GM12865 (cell line): ENCODE measurements at regions not wholly inside any gene's neighbourhood (a gene's known extent, or its start where the extent isn't known, plus 50 kb on each side); places are given as distances from the start of the nearest gene placed in this dataset.
"Not testable (repeated sequence)": the region's sequence is repeated elsewhere in the genome, so short reads cannot be mapped to it uniquely, and the experiment has no call there.

ENCODE experiments used
- DNase-seq: peaks from one replicate; pipeline ENCODE4 v3.0.0; 2010; ENCODE audit warnings: low read depth
- H3K4me3 ChIP-seq: 2 replicates; pipeline ENCODE4 v1.5.1; 2011; ENCODE audit warnings: mild to moderate bottlenecking, low read depth, low read length, control low read depth
- TF ChIP-seq, protein P1 (sequence below): IDR thresholded peaks from 2 replicates; pipeline ENCODE4 v1.5.1; 2011; ENCODE audit warnings: low read length, control low read depth, low read depth, inconsistent platforms; ENCODE audit not compliant: insufficient read depth; ENCODE audit errors: missing control alignments

DNA sequence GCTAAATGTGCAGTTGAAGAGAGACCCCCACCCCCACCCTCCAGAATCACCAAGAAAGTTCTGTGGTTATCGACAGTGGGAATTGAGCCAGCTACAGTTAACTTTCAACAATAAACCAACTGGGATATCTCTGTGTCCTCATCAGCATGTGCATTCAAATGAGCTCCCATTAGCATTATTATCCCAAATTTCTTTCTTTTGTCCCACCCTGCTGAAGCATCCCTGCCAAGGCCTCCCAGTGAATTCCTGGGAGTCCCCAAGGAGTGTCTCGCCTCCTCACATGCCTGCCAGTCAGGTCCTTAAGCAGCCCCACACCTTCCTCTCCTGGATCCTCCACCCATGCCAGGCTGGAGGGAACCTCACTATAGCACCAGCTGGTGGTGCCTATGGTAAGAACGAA lies 422.1 kb upstream of the HNRNPA3 start:
- DNase-seq, result no peak
- no peak overlapping the region for H3K4me3 ChIP-seq
- TF ChIP-seq, protein P1, sequence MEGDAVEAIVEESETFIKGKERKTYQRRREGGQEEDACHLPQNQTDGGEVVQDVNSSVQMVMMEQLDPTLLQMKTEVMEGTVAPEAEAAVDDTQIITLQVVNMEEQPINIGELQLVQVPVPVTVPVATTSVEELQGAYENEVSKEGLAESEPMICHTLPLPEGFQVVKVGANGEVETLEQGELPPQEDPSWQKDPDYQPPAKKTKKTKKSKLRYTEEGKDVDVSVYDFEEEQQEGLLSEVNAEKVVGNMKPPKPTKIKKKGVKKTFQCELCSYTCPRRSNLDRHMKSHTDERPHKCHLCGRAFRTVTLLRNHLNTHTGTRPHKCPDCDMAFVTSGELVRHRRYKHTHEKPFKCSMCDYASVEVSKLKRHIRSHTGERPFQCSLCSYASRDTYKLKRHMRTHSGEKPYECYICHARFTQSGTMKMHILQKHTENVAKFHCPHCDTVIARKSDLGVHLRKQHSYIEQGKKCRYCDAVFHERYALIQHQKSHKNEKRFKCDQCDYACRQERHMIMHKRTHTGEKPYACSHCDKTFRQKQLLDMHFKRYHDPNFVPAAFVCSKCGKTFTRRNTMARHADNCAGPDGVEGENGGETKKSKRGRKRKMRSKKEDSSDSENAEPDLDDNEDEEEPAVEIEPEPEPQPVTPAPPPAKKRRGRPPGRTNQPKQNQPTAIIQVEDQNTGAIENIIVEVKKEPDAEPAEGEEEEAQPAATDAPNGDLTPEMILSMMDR, result no peak

DNA sequence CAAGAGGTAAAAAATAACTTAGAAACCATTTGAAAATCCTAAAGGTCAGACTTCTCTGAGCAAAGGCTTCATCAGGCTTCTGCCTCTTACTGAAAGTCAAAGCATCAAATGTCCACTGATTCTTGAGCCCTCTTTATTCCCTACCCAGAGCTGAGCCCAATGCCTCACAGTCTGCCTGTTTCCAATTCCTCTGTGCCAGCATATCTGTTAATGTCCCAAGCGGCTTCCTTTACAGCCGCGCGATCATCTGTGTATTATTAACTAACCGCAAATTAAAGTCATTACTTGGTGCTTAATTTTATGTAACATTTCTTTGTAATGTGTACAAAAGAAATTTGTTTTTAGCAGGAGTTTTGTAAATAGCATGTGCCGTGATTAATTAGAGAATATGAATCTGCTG lies 418.8 kb upstream of the HNRNPA3 start:
- TF ChIP-seq, protein P1, result no peak
- no peak overlapping the region for H3K4me3 ChIP-seq
- DNase-seq, result no peak

DNA sequence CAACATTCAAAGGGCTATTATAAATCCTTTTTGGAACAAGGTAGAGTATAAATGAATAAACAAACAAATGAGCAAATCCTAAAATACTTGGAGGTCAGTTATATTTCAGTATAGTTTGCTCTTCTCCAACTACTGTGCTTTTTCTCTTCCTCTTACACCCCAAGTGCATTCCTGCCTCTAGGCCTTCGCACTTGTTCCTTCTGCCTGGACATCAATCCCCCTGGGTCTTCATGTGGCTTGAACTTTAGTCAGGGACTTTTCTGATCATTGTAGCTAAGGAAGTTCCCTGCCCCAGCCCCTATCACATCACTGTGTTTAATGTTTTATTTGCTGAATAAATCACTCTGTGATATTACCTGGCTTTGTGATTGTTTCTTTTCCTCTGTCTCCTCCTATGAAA lies 418.2 kb upstream of the HNRNPA3 start:
- DNase-seq, result no peak
- TF ChIP-seq, protein P1, result no peak
- no peak overlapping the region for H3K4me3 ChIP-seq

DNA sequence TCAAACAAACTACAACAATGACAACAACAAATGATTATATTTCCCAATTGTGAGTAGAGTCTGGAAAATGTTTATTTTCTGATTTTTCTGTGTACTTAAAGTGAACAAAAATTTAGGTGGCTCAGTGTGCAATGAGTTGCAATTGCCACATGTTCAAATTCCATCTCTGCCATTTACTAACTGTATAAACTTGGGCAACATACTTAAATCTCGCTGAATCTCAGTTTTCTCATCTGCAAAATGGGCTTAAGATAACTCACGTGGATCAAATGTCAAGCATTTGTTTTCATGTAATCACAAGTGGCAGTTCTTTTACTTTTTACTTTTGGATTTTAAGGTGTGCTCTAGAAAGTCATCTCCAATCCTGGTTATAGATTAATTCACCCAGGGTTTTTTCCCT lies 416.8 kb upstream of the HNRNPA3 start:
- TF ChIP-seq, protein P1, result no peak
- no peak overlapping the region for H3K4me3 ChIP-seq
- DNase-seq, result no peak

DNA sequence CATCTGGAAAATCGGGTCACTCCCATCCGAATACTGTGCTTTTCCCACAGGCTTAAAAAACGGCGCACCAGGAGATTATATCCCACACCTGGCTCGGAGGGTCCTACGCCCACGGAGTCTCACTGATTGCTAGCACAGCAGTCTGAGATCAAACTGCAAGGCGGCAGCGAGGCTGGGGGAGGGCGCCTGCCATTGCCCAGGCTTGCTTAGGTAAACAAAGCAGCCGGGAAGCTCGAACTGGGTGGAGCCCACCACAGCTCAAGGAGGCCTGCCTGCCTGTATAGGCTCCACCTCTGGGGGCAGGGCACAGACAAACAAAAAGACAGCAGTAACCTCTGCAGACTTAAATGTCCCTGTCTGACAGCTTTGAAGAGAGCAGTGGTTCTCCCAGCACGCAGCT lies 415.9 kb upstream of the HNRNPA3 start:
- not testable (repeated sequence) for DNase-seq, H3K4me3 ChIP-seq

DNA sequence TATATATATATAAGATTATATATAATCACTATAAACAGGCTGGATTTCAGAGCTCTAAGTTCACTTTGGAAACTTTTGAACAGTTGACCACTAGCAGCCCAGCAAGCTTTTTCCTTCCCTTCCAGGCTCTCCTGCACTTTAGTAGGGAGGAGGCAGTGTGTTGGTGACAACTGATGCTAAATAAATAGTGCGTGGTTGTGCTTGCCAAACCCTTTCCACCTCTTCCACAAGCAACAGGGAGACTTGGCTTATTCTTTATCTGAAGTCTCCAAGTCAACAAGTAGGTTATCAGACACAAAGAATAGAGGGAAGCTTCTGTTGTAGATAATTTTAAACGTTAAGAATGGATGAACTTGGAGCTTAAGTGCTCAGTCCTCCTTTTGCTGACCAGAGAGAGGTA lies 408.2 kb upstream of the HNRNPA3 start:
- no peak overlapping the region for H3K4me3 ChIP-seq
- no peak for DNase-seq
- TF ChIP-seq, protein P1, result no peak

DNA sequence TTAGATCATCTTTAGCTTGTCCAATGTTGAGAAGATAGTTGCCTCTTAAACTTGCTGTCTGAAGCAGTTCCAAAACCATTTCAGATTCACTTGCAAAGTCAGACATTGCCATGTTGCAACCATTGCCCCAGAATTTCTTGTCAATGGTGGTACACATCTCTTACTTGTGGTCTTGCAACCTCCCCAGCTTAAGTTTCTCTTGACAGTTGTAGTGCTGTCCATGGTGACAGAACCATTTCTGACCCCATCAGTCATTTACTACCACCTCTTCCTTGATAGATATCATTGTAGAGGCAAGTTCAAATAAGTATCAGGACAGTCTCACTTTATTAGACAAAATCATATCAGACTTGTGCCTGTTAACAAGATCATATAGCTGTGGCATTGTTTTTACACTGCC lies 407.2 kb upstream of the HNRNPA3 start:
- no peak for DNase-seq
- TF ChIP-seq, protein P1, result no peak
- H3K4me3 ChIP-seq, result no peak overlapping the region
